CD1c-positive myeloid dendritic cell (primary cell): ENCODE measurements at regions not wholly inside any gene's neighbourhood (a gene's known extent, or its start where the extent isn't known, plus 50 kb on each side); places are given as distances from the start of the nearest gene placed in this dataset.

Experiments
- DNase-seq: peaks from one replicate; pipeline ENCODE4 v3.0.0-alpha.2; 2016; ENCODE audit errors: extremely low spot score

GRCh38 chr7:94104301-94104700 lies 100.1 kb upstream of the BET1 start:
- DNase-seq, result no peak

DNA sequence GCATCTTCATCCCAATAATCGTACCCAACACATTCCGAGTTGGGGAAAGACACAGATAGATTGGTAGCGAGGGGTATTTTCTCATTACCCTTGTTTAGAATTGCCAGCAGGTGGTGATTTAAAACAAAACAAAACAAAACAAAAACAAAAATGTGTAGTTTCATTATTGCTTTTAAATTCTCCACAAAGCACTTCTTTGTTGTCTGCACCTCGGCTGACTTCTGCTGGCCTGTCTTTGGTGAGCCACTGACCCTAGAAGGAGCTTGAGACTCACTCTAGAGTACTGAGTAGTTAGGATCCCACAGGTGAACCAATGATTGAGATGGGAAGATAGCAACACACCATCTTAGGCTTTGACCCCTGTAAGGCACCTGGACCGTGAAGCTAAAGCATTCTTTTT lies 105.4 kb upstream of the BET1 start:
- DNase-seq, result no peak

GRCh38 chr7:94111009-94111408 lies 106.9 kb upstream of the BET1 start:
- no peak for DNase-seq

DNA sequence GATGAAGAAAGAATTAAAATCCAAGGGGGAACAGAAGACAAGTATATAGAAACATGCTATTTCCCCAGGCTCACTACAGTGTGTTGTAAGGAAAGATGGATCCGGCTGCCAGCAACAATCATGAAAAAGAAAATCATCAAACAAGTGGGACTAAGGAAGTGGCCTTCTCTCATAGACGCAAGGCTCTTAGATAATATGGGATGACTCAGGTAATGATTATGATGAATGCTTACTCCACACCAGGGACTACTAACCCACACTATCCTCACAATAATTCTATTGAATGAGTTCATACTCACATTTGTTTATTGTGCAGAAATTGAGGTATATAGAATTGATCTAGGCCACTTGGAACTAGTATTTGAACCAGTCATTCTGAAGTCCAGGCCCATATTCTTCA lies 111.2 kb upstream of the BET1 start:
- no peak for DNase-seq

- DNase-seq, result no peak
Measured at GRCh38 chr7:94123136-94123535, 119.0 kb upstream of the BET1 start.

DNA sequence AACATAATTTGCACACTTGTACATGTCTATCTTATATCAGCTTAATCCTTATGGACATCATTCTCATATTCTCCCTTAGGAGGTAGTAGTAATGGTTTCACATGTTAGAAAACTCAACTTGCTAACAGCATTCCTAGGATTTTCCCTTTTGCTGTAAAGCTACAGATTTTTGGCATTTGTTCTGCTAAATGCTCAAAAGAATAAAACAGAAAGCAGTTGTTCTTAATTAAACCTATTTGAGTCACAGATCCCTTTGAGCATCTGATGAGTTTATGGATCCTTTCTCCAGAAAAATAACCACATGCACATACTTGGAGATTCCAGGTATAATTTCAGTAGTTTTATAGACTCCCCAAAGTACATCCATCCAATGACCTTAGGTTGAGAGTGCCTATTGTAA lies 122.9 kb upstream of the BET1 start:
- DNase-seq, result no peak

- DNase-seq, result no peak
Measured at GRCh38 chr7:94128072-94128471, 123.9 kb upstream of the BET1 start.

- no peak for DNase-seq
Measured at GRCh38 chr7:94129443-94130140, 125.4 kb upstream of the BET1 start.

DNA sequence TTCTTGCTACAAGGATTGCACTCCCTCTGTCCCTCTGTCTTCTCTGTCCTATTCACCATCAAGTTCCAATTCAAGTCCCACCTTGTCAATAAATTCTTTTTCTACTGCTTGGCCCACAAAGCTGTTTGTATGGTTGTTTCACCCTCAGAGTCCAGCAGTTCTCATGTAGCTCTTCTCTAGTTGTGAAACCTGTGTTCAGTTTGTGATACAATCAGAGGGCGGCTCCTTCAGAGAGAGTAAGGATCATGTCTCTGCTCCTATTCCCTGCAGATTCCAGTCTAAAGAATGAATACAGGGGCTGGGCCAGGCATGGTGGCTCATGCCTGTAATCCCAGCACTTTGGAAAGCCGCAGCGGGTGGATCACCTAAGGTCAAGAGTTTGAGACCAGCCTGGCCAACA lies 126.6 kb upstream of the BET1 start:
- no peak for DNase-seq

- DNase-seq, result no peak
Measured at GRCh38 chr7:94133460-94133859, 129.3 kb upstream of the BET1 start.

- DNase-seq, result no peak
Measured at GRCh38 chr7:94135180-94135579, 131.0 kb upstream of the BET1 start.

- DNase-seq, result no peak
Measured at GRCh38 chr7:94142281-94142680, 138.1 kb upstream of the BET1 start.

GRCh38 chr7:94145602-94146001 lies 141.4 kb upstream of the BET1 start:
- no peak for DNase-seq

- no peak for DNase-seq
Measured at GRCh38 chr7:94146408-94146807, 142.3 kb upstream of the BET1 start.

GRCh38 chr7:94149789-94150545 lies 145.8 kb upstream of the BET1 start:
- DNase-seq, result no peak

GRCh38 chr7:94154182-94154581 lies 150.0 kb upstream of the BET1 start:
- no peak for DNase-seq

- DNase-seq, result no peak
Measured at GRCh38 chr7:94154858-94155257, 150.7 kb upstream of the BET1 start.

- DNase-seq, result peak; percentile 13
Measured at GRCh38 chr7:94157659-94158306, 153.6 kb upstream of the BET1 start.

DNA sequence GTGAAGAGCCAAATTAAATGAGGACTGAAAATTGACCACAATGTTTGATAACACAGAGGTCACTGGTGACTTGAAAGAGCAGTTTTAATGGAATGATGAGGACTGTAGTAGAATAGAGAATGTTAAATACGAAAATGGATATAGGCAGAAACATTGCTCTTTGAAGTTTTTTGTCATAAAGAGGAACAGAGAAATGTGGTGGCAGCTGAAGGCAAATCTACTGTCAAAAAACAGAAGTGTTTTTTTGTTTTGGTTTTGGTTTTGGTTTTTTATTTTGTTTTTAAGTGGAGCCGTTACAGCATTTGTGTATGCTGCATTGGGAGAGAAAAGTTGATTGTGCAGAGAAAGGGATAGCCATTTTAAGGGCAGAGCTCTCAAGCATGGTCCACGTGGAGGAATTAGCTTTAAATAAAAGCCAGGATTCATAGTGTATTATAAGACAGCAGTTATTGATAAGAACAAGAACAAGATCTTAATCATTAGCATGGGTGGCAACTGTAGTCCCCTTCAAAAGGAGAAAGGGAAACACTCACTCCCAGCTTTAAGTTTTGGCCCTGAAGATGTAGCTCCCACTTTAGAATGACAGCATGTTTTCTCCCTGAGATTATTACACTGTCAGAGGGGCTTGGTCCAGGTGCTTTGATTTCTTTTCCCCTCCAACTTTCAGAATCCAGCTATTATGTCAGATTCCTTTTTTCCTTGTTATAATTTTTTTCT lies 156.7 kb upstream of the BET1 start:
- DNase-seq, result peak; percentile 73

GRCh38 chr7:94161476-94161875 lies 157.3 kb upstream of the BET1 start:
- DNase-seq, result no peak

DNA sequence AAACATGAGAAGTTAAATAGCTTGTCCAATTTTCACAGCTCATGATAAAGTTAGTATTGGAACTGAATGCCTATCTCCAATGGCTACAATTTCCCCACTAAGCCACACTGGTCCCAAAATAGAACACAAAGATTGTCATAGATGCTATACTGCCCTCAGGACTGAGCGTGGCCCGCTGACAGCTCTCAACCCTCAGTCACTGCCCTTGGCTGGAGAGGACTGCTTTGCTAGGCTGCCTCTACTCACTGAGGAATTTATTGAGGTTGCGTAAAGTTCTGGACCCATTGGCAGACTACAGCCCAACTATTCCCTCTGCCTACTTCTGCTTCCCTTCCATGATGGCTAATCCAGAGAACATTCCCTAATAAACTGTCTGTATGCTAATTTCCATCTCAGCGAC lies 165.5 kb upstream of the BET1 start:
- no peak for DNase-seq

GRCh38 chr7:94170836-94171235 lies 166.7 kb upstream of the BET1 start:
- no peak for DNase-seq
